ENCODE measurements at regions not wholly inside any gene's neighbourhood (a gene's known extent, or its start where the extent isn't known, plus 50 kb on each side); places are given as distances from the start of the nearest gene placed in this dataset.

- DNase-seq = no peak
Measured at GRCh38 chr16:74094514-74094913, 202.1 kb upstream of the PSMD7 start.

- no peak for DNase-seq
Measured at GRCh38 chr16:74092336-74092735, 204.3 kb upstream of the PSMD7 start.

GRCh38 chr16:74090871-74091270 is 205.7 kb upstream of the PSMD7 start:
- no peak for DNase-seq

- DNase-seq = no peak
Measured at GRCh38 chr16:74083541-74083940, 213.1 kb upstream of the PSMD7 start.

- no peak for DNase-seq
Measured at GRCh38 chr16:74080311-74080710, 216.3 kb upstream of the PSMD7 start.

- no peak for DNase-seq
Measured at GRCh38 chr16:74079232-74079586, 217.4 kb upstream of the PSMD7 start.

GRCh38 chr16:74078511-74079231 is 217.9 kb upstream of the PSMD7 start:
- DNase-seq = no peak

- no peak for DNase-seq
Measured at GRCh38 chr16:74076568-74076967, 220.0 kb upstream of the PSMD7 start.

GRCh38 chr16:74075393-74075792 is 221.2 kb upstream of the PSMD7 start:
- DNase-seq = no peak

- no peak for DNase-seq
Measured at GRCh38 chr16:74073456-74073855, 223.2 kb upstream of the PSMD7 start.

- DNase-seq = no peak
Measured at GRCh38 chr16:74071996-74072535, 224.5 kb upstream of the PSMD7 start.

- DNase-seq = no peak
Measured at GRCh38 chr16:74070237-74070636, 226.4 kb upstream of the PSMD7 start.

- DNase-seq = no peak
Measured at GRCh38 chr16:74064120-74064735, 232.4 kb upstream of the PSMD7 start.

GRCh38 chr16:74053826-74054225 is 242.8 kb upstream of the PSMD7 start:
- DNase-seq = no peak

GRCh38 chr16:74053312-74053711 is 243.3 kb upstream of the PSMD7 start:
- no peak for DNase-seq

- DNase-seq = no peak
Measured at GRCh38 chr16:74052016-74052415, 244.6 kb upstream of the PSMD7 start.

- no peak for DNase-seq
Measured at GRCh38 chr16:74049027-74049426, 247.6 kb upstream of the PSMD7 start.

- no peak for DNase-seq
Measured at GRCh38 chr16:74046524-74046923, 250.1 kb upstream of the PSMD7 start.

- DNase-seq = no peak
Measured at GRCh38 chr16:74045513-74045912, 251.1 kb upstream of the PSMD7 start.

- no peak for DNase-seq
Measured at GRCh38 chr16:74035816-74036215, 260.8 kb upstream of the PSMD7 start.

- no peak for DNase-seq
Measured at GRCh38 chr16:74034862-74035261, 261.8 kb upstream of the PSMD7 start.

GRCh38 chr16:74034200-74034599 is 262.4 kb upstream of the PSMD7 start:
- DNase-seq = no peak

GRCh38 chr16:74033441-74033995 is 263.1 kb upstream of the PSMD7 start:
- no peak for DNase-seq

GRCh38 chr16:74031551-74031950 is 265.1 kb upstream of the PSMD7 start:
- no peak for DNase-seq

All from NCI-H1048 (cell line).